ENCODE measurements at regions not wholly inside any gene's neighbourhood (a gene's known extent, or its start where the extent isn't known, plus 50 kb on each side); places are given as distances from the start of the nearest gene placed in this dataset.

DNA sequence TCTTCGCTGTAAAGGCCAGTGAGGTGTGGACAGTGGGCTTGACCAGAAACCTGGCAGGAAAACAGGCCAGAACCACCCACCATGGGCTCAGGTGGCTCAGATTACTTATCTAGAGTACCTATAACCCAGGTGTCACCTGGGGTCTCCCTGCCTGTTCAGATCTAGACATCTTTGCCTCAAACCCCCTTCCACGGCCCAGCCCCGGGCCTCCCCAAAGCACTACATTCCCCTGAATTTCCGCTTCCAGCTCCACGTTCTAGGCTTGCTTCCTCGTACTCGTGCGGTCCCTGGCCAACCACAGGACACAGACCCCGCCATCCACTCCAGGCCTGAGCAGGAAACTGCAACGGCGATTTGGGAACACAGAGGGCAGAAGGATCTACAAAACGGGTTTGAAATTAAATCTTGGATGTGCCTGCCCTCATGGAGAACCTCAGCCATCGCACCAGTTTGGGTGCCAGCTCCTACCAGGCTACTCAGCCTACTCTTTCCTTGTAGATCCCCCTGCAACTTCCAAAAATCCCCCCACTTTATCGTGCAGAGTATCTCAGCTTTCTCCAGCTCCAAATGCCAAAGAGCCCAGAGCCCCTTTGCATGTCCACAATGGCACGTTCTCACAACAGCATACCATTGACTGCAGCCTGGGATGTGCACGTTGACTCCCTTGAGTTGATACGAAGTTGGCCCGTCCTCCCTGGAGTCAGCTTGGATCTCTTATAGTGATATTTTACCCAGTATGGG is 62.7 kb upstream of the CACUL1 start:
- Histone ChIP-seq H4K20me1 (ENCODE audit: insufficient read depth) (no peaks in the 10 kb centered on the region), H3K4me2 (ENCODE audit: low read length) (no peak overlapping the region), H3K79me2 (ENCODE audit: insufficient read depth, low read length) (no peaks in the 10 kb centered on the region), H3K36me3 (ENCODE audit: control insufficient read depth in 1 of 2, insufficient read depth in 2 of 2, low read length in 2 of 2) (no peaks in the 10 kb centered on the region), H3K9me2 (ENCODE audit: insufficient read depth) (no peaks in the 10 kb centered on the region), H3K4me3 (replicated peaks in 1 of 2; ENCODE audit: low read depth in 1 of 2, low read length in 2 of 2) (no peak overlapping the region), H3K9me3 (ENCODE audit: control insufficient read depth in 1 of 2, insufficient read depth in 1 of 2, low read depth in 1 of 2, low read length in 2 of 2) (no peaks in the 10 kb centered on the region), H3K4me1 (ENCODE audit: control insufficient read depth in 1 of 2, insufficient read depth in 2 of 2, low read length in 2 of 2) (no peaks in the 10 kb centered on the region), H2AFZ (ENCODE audit: low read depth, low read length, poor library complexity, severe bottlenecking) (no peak overlapping the region), H3K27ac (ENCODE audit: low read depth, low read length) (no peak overlapping the region), H3K9ac (ENCODE audit: low read length) (no peak overlapping the region), H3K27me3 (ENCODE audit: insufficient read depth, low read length) (no peaks in the 10 kb centered on the region)
- RAD21 ChIA-PET (ENCODE audit: low non-redundant PET in 1 of 2, low total read pairs in 2 of 2, uncharacterized antibody in 2 of 2, unreplicated experiment in 2 of 2), result no interaction called here
- intact Hi-C loops (cut with micrococcal nuclease), result no loop called here
- no TSS peak for BruUV-seq (replicated peaks)
- no peak for ATAC-seq
- CTCF ChIA-PET, result no interaction called here
- POLR2A ChIA-PET, result no interaction called here
- no peak for DNase-seq (ENCODE audit: low read depth, low spot score)
- TF ChIP-seq YY1 (IDR thresholded peaks at IDR 0.05; ENCODE audit: extremely low read depth, insufficient replicate concordance, low read depth, low read length), result no peak

DNA sequence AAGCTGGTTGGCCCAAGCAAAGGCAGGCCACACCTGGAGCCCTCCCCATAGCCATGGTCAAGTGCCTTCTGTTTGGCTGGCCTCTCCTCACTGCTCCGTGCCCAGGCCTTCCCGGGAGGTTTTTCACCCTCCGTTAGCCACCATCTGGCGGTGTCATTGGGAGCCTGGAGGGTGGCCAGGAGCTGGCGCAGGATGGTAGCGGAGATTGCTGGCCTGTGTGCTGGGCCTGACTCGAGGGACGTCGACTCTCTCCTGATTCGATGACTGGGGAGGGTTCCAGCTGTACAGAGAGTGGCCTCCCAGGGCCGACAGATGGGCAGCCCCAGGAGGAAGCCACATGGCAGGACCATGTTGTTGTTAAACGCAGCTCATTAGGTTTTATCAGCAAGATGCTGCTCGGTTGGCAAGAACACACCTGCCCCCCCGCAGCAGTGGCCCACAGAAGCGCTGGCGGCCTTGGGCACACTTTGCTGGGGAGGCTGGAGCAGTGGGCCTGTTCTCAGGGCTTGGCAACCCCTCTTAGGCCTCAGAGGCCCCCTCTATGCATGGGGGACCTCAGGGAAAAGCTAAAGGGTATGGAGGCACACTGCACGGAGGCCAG is 64.0 kb upstream of the CACUL1 start:
- Histone ChIP-seq H3K9me3 (ENCODE audit: control insufficient read depth in 1 of 2, insufficient read depth in 1 of 2, low read depth in 1 of 2, low read length in 2 of 2) (no peaks in the 10 kb centered on the region), H3K27me3 (ENCODE audit: insufficient read depth, low read length) (no peaks in the 10 kb centered on the region), H3K4me3 (replicated peaks in 1 of 2; ENCODE audit: low read depth in 1 of 2, low read length in 2 of 2) (no peak overlapping the region), H3K9me2 (ENCODE audit: insufficient read depth) (no peaks in the 10 kb centered on the region), H3K36me3 (ENCODE audit: control insufficient read depth in 1 of 2, insufficient read depth in 2 of 2, low read length in 2 of 2) (no peaks in the 10 kb centered on the region), H3K4me1 (ENCODE audit: control insufficient read depth in 1 of 2, insufficient read depth in 2 of 2, low read length in 2 of 2) (no peaks in the 10 kb centered on the region), H3K4me2 (ENCODE audit: low read length) (no peak overlapping the region), H3K9ac (ENCODE audit: low read length) (no peak overlapping the region), H4K20me1 (ENCODE audit: insufficient read depth) (no peaks in the 10 kb centered on the region), H3K27ac (ENCODE audit: low read depth, low read length) (no peak overlapping the region), H3K79me2 (ENCODE audit: insufficient read depth, low read length) (no peaks in the 10 kb centered on the region), H2AFZ (ENCODE audit: low read depth, low read length, poor library complexity, severe bottlenecking) (no peak overlapping the region)
- no peak for DNase-seq (ENCODE audit: low read depth, low spot score)
- POLR2A ChIA-PET, result no interaction called here
- CTCF ChIA-PET, result interaction anchor here (1.0 to 1.3 kb wide), 2 partner anchors 9 to 15 kb away, joined by 3 read pairs; no protein-coding TSS in a partner anchor
- intact Hi-C loops (cut with micrococcal nuclease), result no loop called here
- RAD21 ChIA-PET (ENCODE audit: low non-redundant PET in 1 of 2, low total read pairs in 2 of 2, uncharacterized antibody in 2 of 2, unreplicated experiment in 2 of 2), result no interaction called here
- BruUV-seq (replicated peaks), result no TSS peak
- no peak for TF ChIP-seq EZH2phosphoT487 (IDR thresholded peaks at IDR 0.05; ENCODE audit: borderline replicate concordance)
- no peak for TF ChIP-seq CBX3 (IDR thresholded peaks at IDR 0.05; ENCODE audit: low read depth)
- no peak for TF ChIP-seq SP1 (IDR thresholded peaks at IDR 0.05; ENCODE audit: low read depth)
- no peak for TF ChIP-seq POLR2AphosphoS5 (IDR thresholded peaks at IDR 0.05; ENCODE audit: low read depth, low read length)
- no peak for TF ChIP-seq ELF1 (IDR thresholded peaks at IDR 0.05; ENCODE audit: borderline replicate concordance, low read depth)
- TF ChIP-seq, protein P1, sequence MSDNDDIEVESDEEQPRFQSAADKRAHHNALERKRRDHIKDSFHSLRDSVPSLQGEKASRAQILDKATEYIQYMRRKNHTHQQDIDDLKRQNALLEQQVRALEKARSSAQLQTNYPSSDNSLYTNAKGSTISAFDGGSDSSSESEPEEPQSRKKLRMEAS (IDR thresholded peaks at IDR 0.05), result no peak
- no peak for TF ChIP-seq CEBPB (IDR thresholded peaks at IDR 0.05; ENCODE audit: low read depth)
- TF ChIP-seq, protein P2, sequence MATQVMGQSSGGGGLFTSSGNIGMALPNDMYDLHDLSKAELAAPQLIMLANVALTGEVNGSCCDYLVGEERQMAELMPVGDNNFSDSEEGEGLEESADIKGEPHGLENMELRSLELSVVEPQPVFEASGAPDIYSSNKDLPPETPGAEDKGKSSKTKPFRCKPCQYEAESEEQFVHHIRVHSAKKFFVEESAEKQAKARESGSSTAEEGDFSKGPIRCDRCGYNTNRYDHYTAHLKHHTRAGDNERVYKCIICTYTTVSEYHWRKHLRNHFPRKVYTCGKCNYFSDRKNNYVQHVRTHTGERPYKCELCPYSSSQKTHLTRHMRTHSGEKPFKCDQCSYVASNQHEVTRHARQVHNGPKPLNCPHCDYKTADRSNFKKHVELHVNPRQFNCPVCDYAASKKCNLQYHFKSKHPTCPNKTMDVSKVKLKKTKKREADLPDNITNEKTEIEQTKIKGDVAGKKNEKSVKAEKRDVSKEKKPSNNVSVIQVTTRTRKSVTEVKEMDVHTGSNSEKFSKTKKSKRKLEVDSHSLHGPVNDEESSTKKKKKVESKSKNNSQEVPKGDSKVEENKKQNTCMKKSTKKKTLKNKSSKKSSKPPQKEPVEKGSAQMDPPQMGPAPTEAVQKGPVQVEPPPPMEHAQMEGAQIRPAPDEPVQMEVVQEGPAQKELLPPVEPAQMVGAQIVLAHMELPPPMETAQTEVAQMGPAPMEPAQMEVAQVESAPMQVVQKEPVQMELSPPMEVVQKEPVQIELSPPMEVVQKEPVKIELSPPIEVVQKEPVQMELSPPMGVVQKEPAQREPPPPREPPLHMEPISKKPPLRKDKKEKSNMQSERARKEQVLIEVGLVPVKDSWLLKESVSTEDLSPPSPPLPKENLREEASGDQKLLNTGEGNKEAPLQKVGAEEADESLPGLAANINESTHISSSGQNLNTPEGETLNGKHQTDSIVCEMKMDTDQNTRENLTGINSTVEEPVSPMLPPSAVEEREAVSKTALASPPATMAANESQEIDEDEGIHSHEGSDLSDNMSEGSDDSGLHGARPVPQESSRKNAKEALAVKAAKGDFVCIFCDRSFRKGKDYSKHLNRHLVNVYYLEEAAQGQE (IDR thresholded peaks at IDR 0.05; ENCODE audit: low read depth), result no peak
- TF ChIP-seq SRF (IDR thresholded peaks at IDR 0.05; ENCODE audit: low read depth), result no peak
- no peak for TF ChIP-seq YY1 (IDR thresholded peaks at IDR 0.05; ENCODE audit: extremely low read depth, insufficient replicate concordance, low read depth, low read length)
- no peak for TF ChIP-seq POLR2A (IDR thresholded peaks at IDR 0.05; ENCODE audit: borderline replicate concordance, extremely low read depth, insufficient read depth, insufficient read length)
- no peak for TF ChIP-seq TCF7L2 (IDR thresholded peaks at IDR 0.05; ENCODE audit: borderline replicate concordance, extremely low read depth, insufficient read depth, insufficient read length)
- no peak for TF ChIP-seq JUND (IDR thresholded peaks at IDR 0.05)
- no peak for TF ChIP-seq RAD21 (IDR thresholded peaks at IDR 0.05; ENCODE audit: low read depth)
- TF ChIP-seq FOSL1 (IDR thresholded peaks at IDR 0.05; ENCODE audit: low read depth), result no peak
- no peak for ATAC-seq

Data from HCT116 (cell line).